VCaP (cell line): ENCODE measurements at regions not wholly inside any gene's neighbourhood (a gene's known extent, or its start where the extent isn't known, plus 50 kb on each side); places are given as distances from the start of the nearest gene placed in this dataset.
"Not testable (repeated sequence)": the region's sequence is repeated elsewhere in the genome, so short reads cannot be mapped to it uniquely, and the experiment has no call there.

Source experiments
- H3K27ac ChIP-seq: fragments of 450-650 bp; 2 replicates; pipeline ENCODE4 v1.5.1; 2017
- CTCF ChIP-seq: fragments of 450-650 bp; conservative IDR thresholded peaks from 2 replicates; pipeline ENCODE4 v1.5.1; 2017; ENCODE audit warnings: mild to moderate bottlenecking, moderate library complexity

GRCh38 chr1:82788038-82788437 lies 987.3 kb downstream of the ADGRL2 start:
- no peak for TF ChIP-seq CTCF
- H3K27ac ChIP-seq: no peak overlapping the region

- no peak for TF ChIP-seq CTCF
- no peak overlapping the region for H3K27ac ChIP-seq
Measured at GRCh38 chr1:82786883-82787282, 986.1 kb downstream of the ADGRL2 start.

- TF ChIP-seq CTCF: no peak
- H3K27ac ChIP-seq: no peak overlapping the region
Measured at GRCh38 chr1:82785268-82785790, 984.6 kb downstream of the ADGRL2 start.

DNA sequence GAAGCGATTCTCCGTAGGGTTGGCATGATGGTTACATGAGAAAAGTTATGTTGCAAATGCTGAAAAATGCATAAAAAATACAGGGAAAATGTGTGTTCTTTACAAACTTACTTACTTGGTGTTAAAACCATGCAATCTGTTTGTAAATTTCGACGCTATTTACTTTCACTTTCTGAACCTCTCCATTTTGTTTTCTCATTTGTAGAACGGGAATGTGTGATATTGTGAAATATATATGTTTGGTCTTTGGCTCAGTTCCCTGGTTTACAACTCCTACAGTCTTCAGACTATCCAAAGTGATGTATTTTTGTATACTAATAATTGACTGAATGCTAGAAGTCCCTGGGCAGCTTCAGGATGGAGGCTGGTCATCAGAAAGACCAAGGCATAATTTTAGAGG lies 982.3 kb downstream of the ADGRL2 start:
- TF ChIP-seq CTCF: no peak
- H3K27ac ChIP-seq: no peak overlapping the region

GRCh38 chr1:82782599-82782998 lies 981.9 kb downstream of the ADGRL2 start:
- H3K27ac ChIP-seq: no peak overlapping the region
- TF ChIP-seq CTCF: no peak

DNA sequence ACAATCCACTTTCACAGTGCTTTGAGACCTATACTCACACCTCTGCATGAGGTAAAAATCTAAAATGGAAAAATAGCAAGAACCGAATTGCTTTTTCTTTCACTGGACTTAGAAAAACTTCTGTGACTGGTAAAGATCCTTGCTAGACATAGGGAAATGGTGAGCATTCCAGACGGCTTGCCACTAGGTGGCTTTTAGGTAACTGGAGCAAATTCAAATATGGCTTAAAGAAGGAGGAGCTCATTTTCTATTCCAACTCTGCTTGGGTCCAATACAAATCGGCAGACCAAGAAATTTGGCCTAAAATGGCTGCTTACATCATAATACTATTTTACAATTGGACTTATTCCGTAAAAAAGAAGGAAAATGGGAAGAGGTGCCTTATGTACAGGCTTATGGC lies 977.9 kb downstream of the ADGRL2 start:
- peak; percentile 66 for TF ChIP-seq CTCF
- H3K27ac ChIP-seq: no peak overlapping the region

DNA sequence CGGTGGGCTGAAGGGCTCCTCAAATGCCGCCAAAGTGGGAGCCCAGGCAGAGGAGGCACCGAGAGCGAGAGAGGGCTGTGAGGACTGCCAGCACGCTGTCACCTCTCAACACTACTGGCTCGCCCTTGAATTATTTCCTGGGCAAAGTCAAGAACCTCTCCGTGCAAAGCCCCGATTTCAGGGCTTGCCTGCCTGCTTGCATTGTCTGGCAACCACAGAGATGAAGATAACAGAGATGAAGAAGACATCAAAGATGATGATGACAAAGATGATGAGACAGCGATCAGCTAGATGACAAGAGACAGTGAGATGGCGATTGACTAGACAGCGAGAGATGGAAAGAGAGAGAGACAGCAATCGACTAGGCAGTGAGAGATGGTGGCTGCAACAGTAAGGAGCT lies 976.5 kb downstream of the ADGRL2 start:
- TF ChIP-seq CTCF: no peak

GRCh38 chr1:82776730-82777129 lies 976.0 kb downstream of the ADGRL2 start:
- H3K27ac ChIP-seq: not testable (repeated sequence)

More for the DNA sequence above, 976.5 kb downstream of the ADGRL2 start:
- H3K27ac ChIP-seq: no peak overlapping the region
